HG03342 (cell line): ENCODE measurements at regions not wholly inside any gene's neighbourhood (a gene's known extent, or its start where the extent isn't known, plus 50 kb on each side); places are given as distances from the start of the nearest gene placed in this dataset.
"Not testable (repeated sequence)": the region's sequence is repeated elsewhere in the genome, so short reads cannot be mapped to it uniquely, and the experiment has no call there.

Source experiments
- ATAC-seq: cut with Tn5 transposase; IDR thresholded peaks from one replicate; pipeline ENCODE4 v1.9.1; 2021; ENCODE audit warnings: mild to moderate bottlenecking, moderate library complexity; ENCODE audit not compliant: unreplicated experiment

- no peak for ATAC-seq
Observed at GRCh38 chr5:5777013-5777412, 354.5 kb downstream of the ICE1 start.

DNA sequence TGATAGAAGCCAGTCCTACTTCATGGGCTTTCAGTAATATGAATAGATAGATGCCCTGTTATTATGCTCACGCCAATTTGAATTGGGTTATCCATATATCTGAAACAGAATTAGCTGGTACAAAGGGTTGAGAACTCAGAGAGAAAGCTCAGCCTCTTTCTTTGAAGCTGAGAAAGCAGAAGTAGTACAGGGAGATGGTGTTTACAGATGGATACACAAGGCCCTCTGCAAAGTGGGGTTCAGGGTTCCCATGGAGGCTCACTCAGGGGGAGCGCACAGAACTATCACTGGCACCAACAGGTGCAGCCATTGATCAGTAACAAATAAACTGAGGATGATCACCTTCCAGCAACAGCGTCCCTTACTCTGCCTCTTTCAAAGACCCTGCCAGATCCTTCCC is 349.7 kb downstream of the ICE1 start:
- no peak for ATAC-seq

GRCh38 chr5:5770825-5771224 is 348.3 kb downstream of the ICE1 start:
- ATAC-seq: no peak

GRCh38 chr5:5767286-5767928 is 344.9 kb downstream of the ICE1 start:
- no peak for ATAC-seq

DNA sequence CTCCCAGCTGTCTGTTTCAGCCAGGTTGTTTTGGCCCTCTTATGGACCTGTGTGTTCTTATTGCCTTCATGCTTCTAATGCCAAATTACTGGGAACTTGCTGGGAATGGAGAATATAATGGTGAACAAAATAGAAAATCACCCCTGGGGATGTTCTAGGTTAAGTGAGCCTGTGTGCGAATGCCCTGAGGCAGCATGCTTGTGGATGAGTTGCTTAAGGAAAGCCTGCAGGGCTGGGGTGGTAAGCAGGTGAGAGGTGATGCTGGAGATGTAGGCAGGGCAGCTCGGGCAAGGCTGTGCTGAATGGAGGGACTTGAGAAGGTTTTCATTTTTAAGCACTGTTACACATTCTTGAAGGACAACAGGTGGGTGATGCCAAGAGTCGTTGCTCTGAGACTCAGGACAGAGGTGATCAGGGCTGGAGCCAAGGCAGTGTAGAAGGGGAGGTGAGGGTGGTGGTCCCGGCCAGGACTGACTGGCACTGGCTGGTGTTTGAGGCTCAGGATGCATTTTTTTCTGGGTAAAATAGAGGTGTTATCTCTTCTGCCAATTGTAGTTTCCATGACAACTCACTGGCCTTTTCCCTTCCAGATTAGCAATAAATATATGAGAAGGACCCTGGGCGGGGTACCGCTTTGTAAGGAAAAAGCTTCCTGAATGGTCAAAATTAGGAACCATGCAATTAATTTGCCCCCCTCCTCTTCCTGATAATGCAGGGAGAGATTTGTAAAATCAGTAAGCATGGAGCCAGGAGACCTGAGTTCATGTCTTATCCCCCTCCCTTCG is 342.8 kb downstream of the ICE1 start:
- ATAC-seq: no peak

DNA sequence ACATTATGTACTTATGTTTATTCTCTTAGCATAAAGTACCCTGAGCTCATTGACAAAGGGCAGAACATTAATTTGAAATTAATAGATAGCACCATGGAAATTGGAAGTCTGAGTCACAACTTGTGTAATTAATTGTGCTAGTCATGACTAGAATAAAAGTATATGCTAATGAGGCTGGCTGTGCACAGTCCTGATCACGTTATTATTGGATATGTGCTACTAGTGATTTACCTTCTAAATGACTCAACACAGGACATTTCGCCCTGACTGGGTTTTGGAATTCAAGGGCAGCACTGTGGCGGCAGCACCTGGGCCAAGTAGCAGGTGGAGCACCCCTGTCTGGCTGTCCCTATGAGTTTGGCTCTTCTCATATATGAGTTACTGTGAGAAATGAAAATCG is 341.8 kb downstream of the ICE1 start:
- no peak for ATAC-seq

DNA sequence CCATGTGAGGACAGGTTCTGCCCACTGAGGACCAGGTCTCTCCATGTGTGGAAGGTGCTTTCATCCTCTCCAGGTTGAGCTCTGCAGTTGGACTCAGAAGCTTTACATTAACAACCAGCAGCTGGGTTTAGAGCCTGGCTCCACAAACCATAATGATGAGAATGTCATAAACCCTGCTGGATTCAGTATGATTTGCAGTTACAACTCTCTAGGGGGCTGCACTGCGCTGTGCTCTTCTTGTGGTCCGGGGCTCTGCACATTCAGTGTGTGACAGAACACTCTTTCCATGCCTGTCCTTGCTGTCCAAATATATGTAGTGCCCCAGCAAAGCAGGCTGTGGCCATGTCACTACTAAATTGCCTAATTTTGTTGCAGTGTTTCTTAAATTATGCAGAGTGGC is 334.3 kb downstream of the ICE1 start:
- no peak for ATAC-seq

DNA sequence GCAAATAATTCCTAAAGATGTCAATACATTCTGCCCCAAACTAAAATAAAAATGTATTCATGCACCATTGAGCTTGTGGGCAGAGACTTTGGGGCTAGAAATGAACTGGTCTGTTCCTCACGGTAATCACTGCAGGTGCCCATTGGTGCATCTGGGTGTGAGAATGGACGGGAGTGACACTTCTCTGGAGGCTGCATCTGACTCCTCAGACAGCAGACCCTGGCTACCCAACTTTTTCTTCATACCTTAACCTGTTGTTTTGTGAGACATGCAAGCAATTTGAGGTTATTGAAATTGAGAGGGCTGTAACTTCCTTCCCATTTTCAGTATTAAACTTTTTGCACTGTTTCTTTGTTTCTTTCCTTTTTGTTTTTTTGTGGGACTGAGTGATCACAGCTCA is 333.4 kb downstream of the ICE1 start:
- peak; percentile 24 for ATAC-seq

DNA sequence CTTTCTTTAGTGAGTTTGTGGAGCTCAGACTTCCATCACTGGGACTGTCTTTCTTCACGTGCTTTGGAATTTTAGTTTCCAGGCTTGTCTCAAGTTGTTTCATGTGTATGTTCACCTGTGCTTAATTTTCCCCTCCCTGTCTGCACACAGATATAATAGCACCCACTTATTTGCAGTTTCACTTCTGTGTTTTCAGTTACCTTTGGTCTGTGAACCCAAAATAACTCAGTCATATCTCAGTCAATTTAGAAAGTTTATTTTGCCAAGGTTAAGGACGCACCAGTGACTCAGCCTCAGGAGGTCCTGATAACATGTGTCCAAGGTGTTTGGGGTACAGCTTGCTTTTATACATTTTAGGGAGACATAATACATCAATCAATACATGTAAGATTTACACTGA is 330.4 kb downstream of the ICE1 start:
- ATAC-seq: peak; percentile 80

- ATAC-seq: no peak
Observed at GRCh38 chr5:5751987-5752386, 329.5 kb downstream of the ICE1 start.

- peak; percentile 38 for ATAC-seq
Observed at GRCh38 chr5:5751498-5751897, 329.0 kb downstream of the ICE1 start.

- ATAC-seq: no peak
Observed at GRCh38 chr5:5741418-5741817, 318.9 kb downstream of the ICE1 start.

GRCh38 chr5:5739490-5739945 is 317.0 kb downstream of the ICE1 start:
- peak; percentile 37 for ATAC-seq

DNA sequence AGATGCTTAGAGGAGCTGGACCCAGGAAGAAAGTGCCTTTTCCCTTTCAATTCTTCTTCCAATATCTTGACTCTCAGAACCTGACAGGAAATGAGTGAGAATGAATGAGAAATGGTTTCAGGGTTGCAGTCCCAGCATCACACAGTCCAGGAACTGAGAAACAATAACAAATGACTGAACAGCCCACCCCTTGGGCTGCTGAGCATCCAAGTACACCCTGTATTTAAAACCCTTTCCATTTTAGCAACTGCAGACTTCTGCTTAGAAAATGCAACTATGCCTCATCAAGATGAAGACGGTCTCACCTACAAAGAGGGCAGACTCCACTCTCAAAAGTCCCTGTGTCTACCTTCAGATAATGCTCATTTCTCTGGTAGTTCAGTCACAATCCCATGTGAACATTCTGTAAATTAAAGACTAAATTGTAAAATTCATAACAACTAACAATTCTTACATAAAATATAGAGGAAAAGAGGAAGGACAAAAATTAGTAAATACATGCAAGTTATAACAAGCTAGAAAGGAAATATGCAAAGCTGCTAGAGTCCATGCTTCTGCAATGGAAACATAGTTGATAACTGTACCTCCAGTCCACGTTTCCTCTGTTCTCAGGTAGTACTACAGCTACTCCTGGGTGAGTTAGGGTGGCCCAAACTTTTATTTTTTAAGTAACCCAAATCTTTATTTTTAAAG is 316.5 kb downstream of the ICE1 start:
- peak; percentile 75 for ATAC-seq

DNA sequence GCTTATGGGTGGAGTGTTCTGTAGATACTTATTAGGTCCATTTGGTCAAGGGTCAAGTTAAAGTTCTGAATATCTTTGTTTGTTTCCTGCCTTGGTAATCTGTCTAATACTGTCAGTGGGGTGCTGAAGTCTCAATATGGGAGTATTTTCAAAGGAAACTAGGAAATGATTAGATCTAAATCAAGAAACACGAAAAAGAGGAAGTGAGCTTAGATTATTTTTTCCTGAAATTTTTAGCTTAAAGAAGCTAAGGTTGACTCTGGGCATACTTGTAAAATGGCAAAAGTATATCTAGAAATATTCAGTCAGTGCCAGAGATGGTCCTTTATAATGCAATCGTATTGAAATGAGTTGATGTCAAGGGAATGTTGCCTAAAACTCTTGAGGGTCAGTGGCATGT is 313.5 kb downstream of the ICE1 start:
- no peak for ATAC-seq

DNA sequence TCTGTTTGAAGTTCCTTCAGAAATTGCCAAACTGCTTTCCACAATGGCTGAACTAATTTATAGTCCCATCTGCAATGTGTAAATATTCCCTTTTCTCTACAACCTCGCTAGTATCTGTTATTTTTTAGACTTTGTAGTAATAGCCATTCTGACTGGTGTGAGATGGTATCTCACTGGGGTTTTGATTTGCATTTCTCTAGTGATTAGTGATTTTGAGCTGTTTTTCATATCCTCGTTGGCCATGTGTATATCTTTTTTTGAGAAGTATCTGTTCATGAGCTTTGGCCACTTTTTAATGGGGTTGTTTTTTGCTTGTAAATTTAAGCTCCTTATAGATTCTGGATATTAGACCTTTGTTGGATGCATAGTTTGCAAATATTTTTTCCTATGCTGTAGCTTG is 310.6 kb downstream of the ICE1 start:
- ATAC-seq: not testable (repeated sequence)

DNA sequence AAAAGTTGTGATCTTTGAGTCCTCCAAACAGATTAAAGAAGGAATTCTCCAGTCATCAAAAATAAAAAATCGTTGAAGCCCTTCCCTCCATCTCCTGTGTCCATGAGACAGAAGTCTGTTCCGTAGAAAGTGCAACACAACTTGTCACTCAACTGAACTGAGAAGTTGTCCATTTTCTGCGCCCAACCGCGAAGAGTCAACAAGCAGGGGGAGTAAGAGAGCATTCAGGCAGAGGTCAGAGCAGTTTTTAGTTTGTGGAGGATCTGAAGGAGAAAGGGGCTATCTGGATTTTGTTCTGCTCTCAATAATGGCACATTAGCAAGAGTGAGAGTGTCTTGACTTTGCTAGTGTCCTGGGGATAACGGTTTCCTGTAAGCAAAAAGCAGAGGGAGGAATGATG is 303.9 kb downstream of the ICE1 start:
- no peak for ATAC-seq

GRCh38 chr5:5721881-5722280 is 299.4 kb downstream of the ICE1 start:
- ATAC-seq: no peak

GRCh38 chr5:5719292-5719691 is 296.8 kb downstream of the ICE1 start:
- ATAC-seq: no peak

- no peak for ATAC-seq
Observed at GRCh38 chr5:5716665-5717064, 294.2 kb downstream of the ICE1 start.

- ATAC-seq: no peak
Observed at GRCh38 chr5:5711592-5711991, 289.1 kb downstream of the ICE1 start.

DNA sequence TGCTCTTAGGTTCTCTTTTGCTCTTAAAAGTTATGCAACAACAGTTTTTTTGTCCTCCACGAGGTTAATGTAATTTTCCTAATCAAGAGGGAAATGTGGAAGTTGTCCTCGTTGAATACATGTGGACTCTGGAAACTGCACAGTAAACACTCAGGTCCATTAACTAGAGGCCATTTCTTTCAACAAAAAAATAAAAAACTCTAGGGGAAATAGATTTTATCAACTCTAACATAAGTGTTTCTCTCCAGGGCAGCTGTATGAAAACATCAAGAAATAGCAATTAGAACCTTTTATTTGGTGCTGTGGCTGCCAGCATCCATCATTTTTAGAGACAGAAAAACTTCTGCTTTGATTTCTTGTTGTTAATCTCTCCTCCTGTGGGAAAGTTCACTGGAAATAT is 288.6 kb downstream of the ICE1 start:
- ATAC-seq: no peak
